Hypothalamus (tissue), 51 donors: ENCODE measurements at regions not wholly inside any gene's neighbourhood (a gene's known extent, or its start where the extent isn't known, plus 50 kb on each side); places are given as distances from the start of the nearest gene placed in this dataset.

Experiments used
- DNase-seq, 51 donors: peaks; one replicate each; lab custom pipeline; 2025; lab: John Stamatoyannopoulos, UW

DNA sequence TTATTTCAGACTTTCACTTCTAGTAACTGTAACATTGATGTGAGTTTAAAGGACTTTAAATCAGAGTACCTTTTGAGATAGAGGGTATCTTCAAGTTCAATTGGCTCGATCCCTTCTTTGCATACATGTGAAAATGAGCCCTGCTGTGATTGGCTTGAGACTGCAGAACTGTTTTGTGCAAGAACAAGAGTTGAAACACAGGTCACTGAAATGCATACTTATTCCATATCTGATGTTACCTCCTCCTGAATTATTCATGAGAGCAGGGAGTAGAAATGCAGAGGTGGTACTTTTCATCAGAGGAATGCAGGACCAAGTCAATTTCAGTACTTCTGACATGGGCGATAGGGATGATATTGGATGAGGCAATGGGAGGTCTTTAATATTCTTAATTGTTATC, 459.5 kb downstream of the TLR4 start:
- DNase-seq, result no peak

DNA sequence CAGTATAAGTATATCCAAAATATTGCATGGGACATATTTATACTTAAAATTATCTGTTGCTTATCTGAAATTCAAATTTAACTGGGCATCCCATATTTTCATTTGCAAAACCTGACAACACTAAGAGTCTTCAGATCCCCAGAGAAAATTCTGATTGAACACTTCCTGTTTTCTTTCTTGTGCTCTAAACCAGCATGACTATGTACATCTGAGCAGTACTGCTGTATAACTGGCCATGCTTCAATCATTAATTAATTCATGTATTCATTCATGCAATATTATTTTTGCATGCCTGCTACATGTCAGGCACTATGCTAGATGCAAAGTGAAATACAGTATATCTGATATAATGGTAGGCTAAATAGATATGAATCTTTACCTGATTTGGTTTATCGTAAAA, 461.2 kb downstream of the TLR4 start:
- no peak for DNase-seq

DNA sequence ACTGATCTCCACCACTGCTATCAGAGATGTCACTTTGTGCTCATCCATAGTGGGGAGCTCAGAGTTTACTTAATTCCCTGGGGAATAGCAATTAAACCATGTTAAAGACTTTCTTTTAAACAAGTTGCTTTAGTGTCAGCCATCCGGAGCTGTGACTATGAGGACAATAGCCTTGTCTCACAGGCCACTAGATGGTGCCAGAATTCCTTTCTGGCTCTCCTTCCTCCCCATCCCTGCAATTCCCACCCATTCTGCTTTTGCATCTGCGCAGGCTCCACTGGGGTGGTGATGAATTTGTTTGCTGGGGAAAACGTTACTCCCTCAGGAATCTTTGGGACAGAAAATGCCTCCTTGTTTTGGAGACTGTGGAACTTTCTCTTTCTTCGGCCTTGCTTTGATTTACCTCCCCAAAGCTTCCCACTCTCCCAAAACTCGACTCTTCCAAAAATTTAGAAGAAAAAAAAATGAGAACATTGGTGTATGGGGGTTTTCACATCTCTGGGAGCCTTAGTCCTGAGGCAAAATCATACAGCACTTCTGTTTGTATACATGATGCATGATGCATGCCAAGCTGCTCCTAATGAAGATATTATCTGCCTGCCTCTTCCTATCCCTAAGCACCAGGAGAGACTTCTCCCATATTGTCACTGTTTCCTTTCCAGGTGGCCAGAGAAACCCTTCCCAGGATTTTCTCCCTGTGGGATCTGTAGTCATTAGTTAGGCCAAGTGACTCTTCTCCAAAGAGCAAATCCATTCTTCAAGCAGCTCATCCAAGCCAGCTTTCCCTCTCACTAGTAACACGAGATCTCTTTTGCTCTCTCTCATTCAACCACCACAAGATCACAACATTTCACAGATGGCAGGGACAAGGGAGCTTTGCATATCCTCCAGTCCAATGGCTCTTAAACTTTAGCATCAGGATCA, 466.1 kb downstream of the TLR4 start:
- peak in 47 of 51 donors; percentile 1 to 87 (median 42) for DNase-seq

DNA sequence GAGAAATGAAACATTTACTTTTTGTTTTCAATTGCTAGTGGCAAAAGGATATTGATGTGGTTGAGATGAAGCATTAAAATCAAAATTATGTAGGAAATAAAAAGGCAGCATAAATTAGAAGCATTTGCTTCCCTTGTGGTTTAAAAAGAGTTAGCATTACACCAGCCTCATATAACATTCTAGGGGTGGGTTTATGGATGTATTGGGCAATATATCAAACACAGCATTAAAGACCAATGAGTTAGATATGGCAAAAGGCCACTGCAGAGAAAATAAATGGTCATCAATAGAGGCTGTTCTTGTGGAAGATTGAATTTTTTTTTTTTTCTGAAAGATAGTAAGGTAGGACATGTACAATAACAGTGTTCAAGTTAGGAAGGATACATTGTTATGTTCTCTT, 473.0 kb downstream of the TLR4 start:
- DNase-seq, result no peak

GRCh38 chr9:118183576-118183975, 479.4 kb downstream of the TLR4 start:
- no peak for DNase-seq

DNA sequence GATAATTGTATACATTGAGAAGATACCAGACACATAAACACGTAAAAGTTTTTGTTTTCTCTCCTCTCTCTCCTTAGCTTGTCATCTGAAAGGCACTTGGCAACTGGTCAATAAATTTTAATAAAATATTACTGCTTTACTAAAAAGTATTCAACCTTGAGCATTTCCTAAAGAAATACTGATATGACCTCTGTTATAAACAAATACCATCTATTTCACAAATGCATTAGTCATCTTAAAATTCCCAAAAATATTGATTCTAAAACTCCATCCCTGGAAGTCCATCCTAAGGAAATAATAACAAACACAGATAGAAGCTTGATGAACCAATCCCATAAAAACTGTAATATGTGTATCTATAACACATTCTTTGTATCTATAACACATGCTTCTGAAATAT, 483.2 kb downstream of the TLR4 start:
- no peak for DNase-seq

DNA sequence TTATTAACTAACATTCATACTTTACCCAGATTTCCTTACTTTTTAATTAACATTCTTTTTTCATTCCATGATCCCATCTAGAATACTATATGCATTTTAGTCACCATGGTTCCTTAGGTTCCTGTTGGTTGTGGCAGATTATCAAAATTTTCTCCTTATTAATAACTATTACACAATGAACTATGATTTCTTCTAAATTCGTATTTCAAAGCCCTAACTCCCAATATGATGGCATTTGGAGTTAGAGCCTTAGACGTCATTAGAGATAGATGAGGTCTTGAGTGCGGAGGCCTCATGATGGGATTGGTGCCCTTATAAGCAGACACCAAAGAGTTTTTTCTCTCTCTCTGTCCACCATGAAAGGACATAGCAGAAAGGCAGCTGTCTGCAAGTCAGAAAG, 485.4 kb downstream of the TLR4 start:
- no peak for DNase-seq

GRCh38 chr9:118192807-118193206, 488.6 kb downstream of the TLR4 start:
- no peak for DNase-seq

DNA sequence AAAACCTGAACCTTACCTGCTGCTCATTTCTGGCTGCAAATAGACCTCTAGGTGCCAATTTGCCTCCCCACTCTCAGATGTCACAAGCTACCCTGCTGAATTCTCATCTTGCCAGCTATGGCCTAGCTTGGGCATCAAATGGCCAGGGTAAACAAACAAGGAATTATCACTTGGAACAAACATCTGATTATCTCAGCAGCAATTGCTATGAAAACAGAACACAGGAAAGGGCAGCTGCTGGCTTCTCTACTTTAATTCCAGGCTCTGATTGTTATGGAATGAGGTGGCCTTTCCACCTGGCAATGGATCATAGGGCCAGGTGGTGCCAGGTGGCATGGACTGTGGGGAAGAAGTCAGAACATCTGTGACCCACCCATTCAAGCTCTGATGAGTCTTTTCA, 505.1 kb downstream of the TLR4 start:
- DNase-seq, result no peak

- DNase-seq, result no peak
These were observed 511.3 kb downstream of the TLR4 start for GRCh38 chr9:118215549-118215948.

DNA sequence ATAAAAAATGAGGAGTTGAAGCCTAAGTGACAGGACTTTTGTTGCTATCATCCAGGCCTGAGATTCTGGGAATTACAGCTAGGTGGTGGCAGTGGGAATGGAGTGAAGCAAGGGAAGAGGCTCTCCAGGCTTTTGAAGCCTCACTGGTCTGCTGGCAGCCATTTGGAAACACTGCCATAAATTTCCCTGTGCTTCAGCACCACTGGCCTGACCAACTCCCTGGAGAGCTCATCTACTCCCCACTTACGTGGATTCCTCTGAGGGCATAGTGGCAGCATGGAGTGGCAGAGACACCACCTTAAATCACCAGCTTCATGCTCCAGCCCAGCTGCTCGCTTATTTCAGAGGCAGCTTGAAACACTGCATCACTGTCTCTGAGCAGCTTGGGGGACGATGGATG, 518.2 kb downstream of the TLR4 start:
- peak in 14 of 51 donors; percentile 0 to 31 (median 10) for DNase-seq

DNA sequence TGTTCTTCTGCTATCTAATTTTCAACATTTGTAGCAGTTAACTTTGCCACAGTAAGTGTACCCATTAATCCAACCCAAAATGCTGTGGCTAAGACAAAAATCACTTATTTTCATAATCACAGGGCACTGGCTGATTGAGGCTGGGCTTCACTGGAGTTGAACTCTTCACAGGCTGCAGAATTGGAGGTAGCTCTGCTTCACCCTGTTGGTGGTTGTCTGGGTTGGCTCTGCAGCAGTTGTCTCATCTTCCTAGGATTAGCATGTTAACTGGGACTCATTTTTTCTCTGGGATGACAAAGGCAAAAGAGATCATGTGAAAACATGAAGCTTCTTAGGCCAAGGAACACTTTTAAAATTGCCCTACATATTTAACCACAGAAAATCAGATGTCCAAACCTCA, 518.9 kb downstream of the TLR4 start:
- no peak for DNase-seq

GRCh38 chr9:118230329-118230728, 526.1 kb downstream of the TLR4 start:
- no peak for DNase-seq

GRCh38 chr9:118236625-118237024, 532.4 kb downstream of the TLR4 start:
- no peak for DNase-seq

- DNase-seq, result no peak
These were observed 533.9 kb downstream of the TLR4 start for GRCh38 chr9:118238139-118238538.

DNA sequence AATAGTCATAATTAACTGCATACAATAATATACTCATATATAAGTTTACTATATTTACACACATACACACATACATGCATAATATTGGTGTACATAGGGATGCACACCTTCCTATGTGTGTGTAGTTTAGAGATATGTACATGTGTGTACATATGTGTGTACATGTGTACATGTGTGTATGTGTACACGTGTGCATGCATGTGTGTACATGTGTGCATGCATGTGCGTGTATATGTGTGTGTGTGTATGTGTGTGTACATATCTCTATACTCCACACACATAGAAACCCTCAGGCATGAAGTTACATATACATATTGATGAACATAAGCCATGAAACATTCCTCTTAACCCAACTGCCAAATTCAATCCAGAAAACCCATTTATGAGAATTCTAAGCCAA, 547.8 kb downstream of the TLR4 start:
- no peak for DNase-seq

DNA sequence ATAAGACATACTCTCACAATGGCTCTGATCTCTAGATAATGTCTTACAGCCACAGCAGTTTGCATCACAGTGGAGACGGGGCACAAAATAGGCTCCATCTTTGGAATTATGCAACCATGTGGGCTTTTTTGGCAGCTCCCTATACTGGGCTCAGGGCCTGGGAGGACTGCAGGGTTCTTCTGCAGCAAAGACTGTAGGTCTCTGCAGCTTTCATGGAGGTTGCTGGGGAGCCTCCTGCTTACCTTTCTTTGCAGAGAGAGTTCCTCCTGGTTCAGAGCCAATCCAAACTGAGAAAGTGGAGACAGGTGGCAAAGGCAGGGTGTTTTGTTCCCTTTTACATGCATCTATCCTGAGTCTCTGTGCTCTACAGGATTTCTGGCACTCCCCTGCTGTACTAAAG, 558.0 kb downstream of the TLR4 start:
- no peak for DNase-seq

DNA sequence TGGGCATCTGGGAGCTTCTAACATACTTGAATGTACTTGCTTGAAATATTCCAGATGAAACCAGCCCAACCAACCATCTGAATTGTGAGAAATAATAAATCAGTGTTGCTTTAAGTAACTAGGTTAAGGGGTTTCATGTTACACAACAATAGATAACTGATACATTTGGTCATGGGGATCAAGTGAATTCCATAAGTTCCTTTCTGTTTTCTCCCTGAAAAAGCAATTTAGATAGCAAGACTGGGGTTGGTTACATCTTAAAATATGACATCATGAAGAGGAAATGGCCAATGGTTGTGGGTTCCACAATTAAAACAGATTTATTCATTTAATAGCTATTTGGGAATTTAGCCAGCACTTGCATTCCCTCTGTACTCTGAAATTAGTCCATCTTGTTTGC, 559.7 kb downstream of the TLR4 start:
- no peak for DNase-seq

GRCh38 chr9:118268046-118268445, 563.8 kb downstream of the TLR4 start:
- peak in 1 of 51 donors; percentile 21 for DNase-seq

- no peak for DNase-seq
These were observed 565.4 kb downstream of the TLR4 start for GRCh38 chr9:118269623-118270022.

DNA sequence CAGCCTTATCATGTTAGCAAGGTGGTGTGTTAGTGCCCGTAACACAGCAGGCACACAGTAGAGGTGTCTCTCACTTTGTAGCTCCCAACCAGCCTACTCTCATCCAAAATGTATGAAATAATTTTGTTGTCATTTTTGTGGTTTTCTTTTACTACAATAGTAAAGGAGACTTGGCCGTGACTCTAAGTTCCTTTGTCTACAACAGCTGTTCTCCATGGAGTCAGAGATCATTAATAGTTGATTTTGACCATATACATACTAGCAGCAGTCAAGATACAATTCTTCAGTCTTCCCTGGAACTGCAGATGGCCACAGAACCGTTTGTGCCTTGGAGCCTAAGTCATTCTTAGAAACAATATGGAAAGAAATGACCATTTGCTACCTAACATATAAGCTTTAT, 567.1 kb downstream of the TLR4 start:
- DNase-seq, result no peak

GRCh38 chr9:118271936-118272335, 567.7 kb downstream of the TLR4 start:
- no peak for DNase-seq

DNA sequence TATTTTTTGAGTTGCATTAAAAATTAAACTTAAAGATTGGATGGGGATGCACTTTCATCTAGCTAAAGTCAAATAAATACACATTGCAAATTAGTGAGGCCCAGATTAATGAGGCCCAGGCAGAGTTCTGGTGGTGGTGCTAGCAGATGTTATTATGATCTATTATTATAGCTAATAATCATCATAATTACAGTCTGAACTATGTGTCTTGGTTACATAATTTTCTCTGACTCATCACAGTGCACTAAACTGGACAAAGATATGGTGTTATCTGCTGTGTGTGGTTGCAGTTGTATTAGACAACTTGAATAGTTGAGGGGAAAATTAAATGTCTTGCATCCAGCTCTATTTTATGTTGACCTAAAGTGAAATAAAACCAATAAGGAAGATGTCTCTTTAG, 568.8 kb downstream of the TLR4 start:
- no peak for DNase-seq
